SK-N-SH treated with all-trans-retinoic acid at 6 μM for 48 hours (cell line): ENCODE measurements at regions not wholly inside any gene's neighbourhood (a gene's known extent, or its start where the extent isn't known, plus 50 kb on each side); places are given as distances from the start of the nearest gene placed in this dataset.
"Not testable (repeated sequence)": the region's sequence is repeated elsewhere in the genome, so short reads cannot be mapped to it uniquely, and the experiment has no call there.

Experiments
- ATAC-seq: fragments of 200-7000 bp; cut with Tn5 transposase; 3 replicates; pipeline ENCODE4 v1.9.1; 2020; ENCODE audit warnings: mild to moderate bottlenecking, moderate library complexity
- ARNTL ChIP-seq: fragments of 450-650 bp; formaldehyde crosslinking; IDR thresholded peaks from 2 replicates; pipeline ENCODE4 v1.5.0; 2020; ENCODE audit warnings: low read depth, mild to moderate bottlenecking, moderate library complexity, borderline replicate concordance
- BACH2 ChIP-seq: fragments of 250-450 bp; sonication (Bioruptor Pico); IDR thresholded peaks from 2 replicates; pipeline ENCODE4 v1.9.0; 2021; ENCODE audit warnings: mild to moderate bottlenecking, borderline replicate concordance
- CSDC2 ChIP-seq: fragments of 250-450 bp; sonication (Bioruptor Pico); IDR thresholded peaks from 2 replicates; pipeline ENCODE4 v1.5.0; 2020; ENCODE audit warnings: mild to moderate bottlenecking, moderate library complexity
- ESRRG ChIP-seq: fragments of 250-450 bp; sonication (Bioruptor Pico); IDR thresholded peaks from 2 replicates; pipeline ENCODE4 v1.6.1; 2021; ENCODE audit warnings: mild to moderate bottlenecking
- ISL1 ChIP-seq: fragments of 250-450 bp; sonication (Bioruptor Pico); IDR thresholded peaks from 2 replicates; pipeline ENCODE4 v2.1.2; 2022; ENCODE audit warnings: mild to moderate bottlenecking, moderate library complexity
- OSR1 ChIP-seq: fragments of 250-450 bp; sonication (Bioruptor Pico); IDR thresholded peaks from 2 replicates; pipeline ENCODE4 v1.8.0; 2022; ENCODE audit warnings: moderate library complexity, mild to moderate bottlenecking, inconsistent platforms
- SNAI2 ChIP-seq: fragments of 250-450 bp; sonication (Bioruptor Pico); IDR thresholded peaks from 2 replicates; pipeline ENCODE4 v1.5.0; 2020; ENCODE audit warnings: mild to moderate bottlenecking, moderate library complexity
- TCF4 ChIP-seq: fragments of 250-450 bp; sonication (Bioruptor Pico); IDR thresholded peaks from 2 replicates; pipeline ENCODE4 v1.8.0; 2021; ENCODE audit warnings: mild to moderate bottlenecking, moderate library complexity, borderline replicate concordance
- TOX ChIP-seq: fragments of 250-450 bp; sonication (Bioruptor Pico); IDR thresholded peaks from 2 replicates; pipeline ENCODE4 v1.8.0; 2021; ENCODE audit warnings: mild to moderate bottlenecking, moderate library complexity, borderline replicate concordance
- ZC3H10 ChIP-seq: fragments of 250-450 bp; sonication (Bioruptor Pico); IDR thresholded peaks from 2 replicates; pipeline ENCODE4 v1.5.1; 2021; ENCODE audit warnings: mild to moderate bottlenecking, moderate library complexity
- ZFP3 ChIP-seq: fragments of 250-450 bp; sonication (Bioruptor Pico); IDR thresholded peaks from 2 replicates; pipeline ENCODE4 v1.5.0; 2020; ENCODE audit warnings: mild to moderate bottlenecking, moderate library complexity
- ZNF565 ChIP-seq: fragments of 450-650 bp; formaldehyde crosslinking; conservative IDR thresholded peaks from 2 replicates; pipeline ENCODE4 v1.5.0; 2020; ENCODE audit warnings: low read depth, mild to moderate bottlenecking, moderate library complexity
- ZNF70 ChIP-seq: fragments of 450-650 bp; formaldehyde crosslinking; IDR thresholded peaks from 2 replicates; pipeline ENCODE4 v1.5.0; 2020; ENCODE audit warnings: mild to moderate bottlenecking, moderate library complexity
- TF ChIP-seq, protein P1 (sequence below): fragments of 250-450 bp; sonication (Bioruptor Pico); IDR thresholded peaks from 2 replicates; pipeline ENCODE4 v1.5.0; 2020; ENCODE audit warnings: mild to moderate bottlenecking, moderate library complexity
- TF ChIP-seq, protein P2 (sequence below): fragments of 250-450 bp; sonication (Bioruptor Pico); IDR thresholded peaks from 2 replicates; pipeline ENCODE4 v1.5.1; 2021; ENCODE audit warnings: mild to moderate bottlenecking, moderate library complexity
- TF ChIP-seq, protein P3 (sequence below): fragments of 250-450 bp; sonication (Bioruptor Pico); IDR thresholded peaks from 2 replicates; pipeline ENCODE4 v1.8.0; 2021; ENCODE audit warnings: low read depth, mild to moderate bottlenecking, moderate library complexity, borderline replicate concordance
- TF ChIP-seq, protein P4 (sequence below): fragments of 250-450 bp; sonication (Bioruptor Pico); IDR thresholded peaks from 2 replicates; pipeline ENCODE4 v1.8.0; 2020; ENCODE audit warnings: mild to moderate bottlenecking, moderate library complexity, borderline replicate concordance
- TF ChIP-seq, protein P5 (sequence below): fragments of 250-450 bp; sonication (Bioruptor Pico); IDR thresholded peaks from 2 replicates; pipeline ENCODE4 v1.5.1; 2020; ENCODE audit warnings: low read depth, mild to moderate bottlenecking, moderate library complexity

DNA sequence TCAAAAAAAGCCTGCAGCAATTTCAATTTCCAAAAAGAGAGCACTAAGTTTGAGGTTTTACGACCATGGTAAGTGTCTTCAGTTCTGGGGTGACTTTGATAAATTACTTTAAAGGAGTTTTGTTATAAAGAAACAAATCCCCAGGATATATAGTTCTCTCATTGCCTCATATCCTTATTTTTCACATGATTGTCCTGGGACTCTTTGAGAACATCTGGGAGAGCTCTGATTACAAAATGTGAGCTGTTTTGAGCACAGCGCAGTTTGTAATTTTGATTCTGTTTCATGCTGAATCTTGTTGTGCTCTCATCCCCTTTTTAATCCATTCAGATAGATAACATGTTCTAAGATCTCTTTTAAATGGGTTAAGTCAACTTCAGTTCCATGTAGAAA is 67.7 kb upstream of the DCN start (continued):
- TF ChIP-seq, protein P1, sequence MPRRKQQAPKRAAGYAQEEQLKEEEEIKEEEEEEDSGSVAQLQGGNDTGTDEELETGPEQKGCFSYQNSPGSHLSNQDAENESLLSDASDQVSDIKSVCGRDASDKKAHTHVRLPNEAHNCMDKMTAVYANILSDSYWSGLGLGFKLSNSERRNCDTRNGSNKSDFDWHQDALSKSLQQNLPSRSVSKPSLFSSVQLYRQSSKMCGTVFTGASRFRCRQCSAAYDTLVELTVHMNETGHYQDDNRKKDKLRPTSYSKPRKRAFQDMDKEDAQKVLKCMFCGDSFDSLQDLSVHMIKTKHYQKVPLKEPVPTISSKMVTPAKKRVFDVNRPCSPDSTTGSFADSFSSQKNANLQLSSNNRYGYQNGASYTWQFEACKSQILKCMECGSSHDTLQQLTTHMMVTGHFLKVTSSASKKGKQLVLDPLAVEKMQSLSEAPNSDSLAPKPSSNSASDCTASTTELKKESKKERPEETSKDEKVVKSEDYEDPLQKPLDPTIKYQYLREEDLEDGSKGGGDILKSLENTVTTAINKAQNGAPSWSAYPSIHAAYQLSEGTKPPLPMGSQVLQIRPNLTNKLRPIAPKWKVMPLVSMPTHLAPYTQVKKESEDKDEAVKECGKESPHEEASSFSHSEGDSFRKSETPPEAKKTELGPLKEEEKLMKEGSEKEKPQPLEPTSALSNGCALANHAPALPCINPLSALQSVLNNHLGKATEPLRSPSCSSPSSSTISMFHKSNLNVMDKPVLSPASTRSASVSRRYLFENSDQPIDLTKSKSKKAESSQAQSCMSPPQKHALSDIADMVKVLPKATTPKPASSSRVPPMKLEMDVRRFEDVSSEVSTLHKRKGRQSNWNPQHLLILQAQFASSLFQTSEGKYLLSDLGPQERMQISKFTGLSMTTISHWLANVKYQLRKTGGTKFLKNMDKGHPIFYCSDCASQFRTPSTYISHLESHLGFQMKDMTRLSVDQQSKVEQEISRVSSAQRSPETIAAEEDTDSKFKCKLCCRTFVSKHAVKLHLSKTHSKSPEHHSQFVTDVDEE: no peak
- TF ChIP-seq ISL1 (CRISPR knock-in tag) (no peak), ZNF565 (CRISPR knock-in tag) (no peak), TCF4 (CRISPR knock-in tag) (no peak)

DNA sequence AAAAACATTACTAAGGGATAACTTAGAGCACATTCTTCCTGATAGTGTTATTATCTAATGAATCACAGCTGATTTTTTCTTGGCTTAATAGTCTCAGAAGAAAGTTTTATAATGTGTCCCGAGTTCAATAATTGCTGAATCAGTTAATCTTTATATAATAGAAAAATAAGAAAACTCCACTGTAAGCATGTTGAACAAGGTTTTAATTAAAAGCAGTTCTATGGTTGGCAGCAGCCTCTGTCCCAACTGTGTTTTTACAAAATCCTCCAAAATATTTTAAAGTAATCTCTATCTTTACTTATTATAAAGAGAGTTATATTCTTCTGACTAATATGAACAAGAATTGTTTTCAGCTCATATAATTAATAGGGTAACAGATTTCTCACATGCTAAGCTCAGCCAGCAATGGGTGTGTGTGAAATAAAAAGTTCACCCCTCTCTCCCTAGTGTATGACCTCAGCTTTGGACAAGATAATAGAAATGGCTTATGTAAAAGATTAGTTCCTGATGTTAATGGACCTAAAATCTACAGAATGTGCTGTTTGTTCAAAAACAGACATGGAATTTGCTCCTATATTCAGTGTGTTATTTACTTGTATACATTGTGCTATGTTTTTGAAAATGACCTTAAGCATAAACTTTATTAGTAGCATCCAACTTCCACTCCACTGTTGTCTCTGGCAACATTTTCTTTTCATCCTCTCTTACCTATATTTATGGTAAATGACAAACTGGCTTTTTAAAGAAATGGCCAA is 67.1 kb upstream of the DCN start:
- TF ChIP-seq ARNTL (CRISPR knock-in tag) (no peak), BACH2 (CRISPR knock-in tag) (no peak), OSR1 (CRISPR knock-in tag) (no peak), SNAI2 (CRISPR knock-in tag) (no peak), ZNF565 (CRISPR knock-in tag) (no peak), ZC3H10 (CRISPR knock-in tag) (no peak), ISL1 (CRISPR knock-in tag) (no peak), ESRRG (CRISPR knock-in tag) (no peak), TOX (CRISPR knock-in tag) (no peak), TCF4 (CRISPR knock-in tag) (no peak), ZNF70 (CRISPR knock-in tag) (no peak), ZFP3 (CRISPR knock-in tag) (no peak)
- TF ChIP-seq, protein P2, sequence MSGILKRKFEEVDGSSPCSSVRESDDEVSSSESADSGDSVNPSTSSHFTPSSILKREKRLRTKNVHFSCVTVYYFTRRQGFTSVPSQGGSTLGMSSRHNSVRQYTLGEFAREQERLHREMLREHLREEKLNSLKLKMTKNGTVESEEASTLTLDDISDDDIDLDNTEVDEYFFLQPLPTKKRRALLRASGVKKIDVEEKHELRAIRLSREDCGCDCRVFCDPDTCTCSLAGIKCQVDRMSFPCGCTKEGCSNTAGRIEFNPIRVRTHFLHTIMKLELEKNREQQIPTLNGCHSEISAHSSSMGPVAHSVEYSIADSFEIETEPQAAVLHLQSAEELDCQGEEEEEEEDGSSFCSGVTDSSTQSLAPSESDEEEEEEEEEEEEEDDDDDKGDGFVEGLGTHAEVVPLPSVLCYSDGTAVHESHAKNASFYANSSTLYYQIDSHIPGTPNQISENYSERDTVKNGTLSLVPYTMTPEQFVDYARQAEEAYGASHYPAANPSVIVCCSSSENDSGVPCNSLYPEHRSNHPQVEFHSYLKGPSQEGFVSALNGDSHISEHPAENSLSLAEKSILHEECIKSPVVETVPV (CRISPR knock-in tag): no peak

DNA sequence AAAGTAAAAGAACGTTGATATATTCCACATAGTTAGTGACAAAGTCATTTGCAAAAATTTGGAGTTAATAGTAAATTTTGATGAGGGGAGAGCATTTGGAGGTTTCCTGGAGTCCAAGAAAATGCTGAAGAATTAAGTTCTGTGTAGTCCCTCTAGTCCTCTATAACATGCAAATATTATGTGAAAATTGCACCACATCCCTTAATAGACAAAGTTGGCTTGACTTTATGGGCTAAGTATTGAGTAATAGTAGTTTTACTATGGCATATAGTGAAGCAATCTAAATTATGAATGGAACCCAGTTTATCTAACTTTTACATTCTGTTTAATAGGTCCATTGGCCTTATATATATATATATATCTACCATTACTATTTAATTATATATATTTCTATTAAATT is 66.4 kb upstream of the DCN start:
- no peak for TF ChIP-seq BACH2 (CRISPR knock-in tag)
- no peak for TF ChIP-seq ZNF70 (CRISPR knock-in tag)
- TF ChIP-seq, protein P3, sequence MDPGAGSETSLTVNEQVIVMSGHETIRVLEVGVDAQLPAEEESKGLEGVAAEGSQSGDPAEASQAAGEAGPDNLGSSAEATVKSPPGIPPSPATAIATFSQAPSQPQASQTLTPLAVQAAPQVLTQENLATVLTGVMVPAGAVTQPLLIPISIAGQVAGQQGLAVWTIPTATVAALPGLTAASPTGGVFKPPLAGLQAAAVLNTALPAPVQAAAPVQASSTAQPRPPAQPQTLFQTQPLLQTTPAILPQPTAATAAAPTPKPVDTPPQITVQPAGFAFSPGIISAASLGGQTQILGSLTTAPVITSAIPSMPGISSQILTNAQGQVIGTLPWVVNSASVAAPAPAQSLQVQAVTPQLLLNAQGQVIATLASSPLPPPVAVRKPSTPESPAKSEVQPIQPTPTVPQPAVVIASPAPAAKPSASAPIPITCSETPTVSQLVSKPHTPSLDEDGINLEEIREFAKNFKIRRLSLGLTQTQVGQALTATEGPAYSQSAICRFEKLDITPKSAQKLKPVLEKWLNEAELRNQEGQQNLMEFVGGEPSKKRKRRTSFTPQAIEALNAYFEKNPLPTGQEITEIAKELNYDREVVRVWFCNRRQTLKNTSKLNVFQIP (CRISPR knock-in tag): no peak
- no peak for TF ChIP-seq ESRRG (CRISPR knock-in tag)
- TF ChIP-seq, protein P4, sequence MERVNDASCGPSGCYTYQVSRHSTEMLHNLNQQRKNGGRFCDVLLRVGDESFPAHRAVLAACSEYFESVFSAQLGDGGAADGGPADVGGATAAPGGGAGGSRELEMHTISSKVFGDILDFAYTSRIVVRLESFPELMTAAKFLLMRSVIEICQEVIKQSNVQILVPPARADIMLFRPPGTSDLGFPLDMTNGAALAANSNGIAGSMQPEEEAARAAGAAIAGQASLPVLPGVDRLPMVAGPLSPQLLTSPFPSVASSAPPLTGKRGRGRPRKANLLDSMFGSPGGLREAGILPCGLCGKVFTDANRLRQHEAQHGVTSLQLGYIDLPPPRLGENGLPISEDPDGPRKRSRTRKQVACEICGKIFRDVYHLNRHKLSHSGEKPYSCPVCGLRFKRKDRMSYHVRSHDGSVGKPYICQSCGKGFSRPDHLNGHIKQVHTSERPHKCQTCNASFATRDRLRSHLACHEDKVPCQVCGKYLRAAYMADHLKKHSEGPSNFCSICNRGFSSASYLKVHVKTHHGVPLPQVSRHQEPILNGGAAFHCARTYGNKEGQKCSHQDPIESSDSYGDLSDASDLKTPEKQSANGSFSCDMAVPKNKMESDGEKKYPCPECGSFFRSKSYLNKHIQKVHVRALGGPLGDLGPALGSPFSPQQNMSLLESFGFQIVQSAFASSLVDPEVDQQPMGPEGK (CRISPR knock-in tag): no peak
- TF ChIP-seq, protein P5, sequence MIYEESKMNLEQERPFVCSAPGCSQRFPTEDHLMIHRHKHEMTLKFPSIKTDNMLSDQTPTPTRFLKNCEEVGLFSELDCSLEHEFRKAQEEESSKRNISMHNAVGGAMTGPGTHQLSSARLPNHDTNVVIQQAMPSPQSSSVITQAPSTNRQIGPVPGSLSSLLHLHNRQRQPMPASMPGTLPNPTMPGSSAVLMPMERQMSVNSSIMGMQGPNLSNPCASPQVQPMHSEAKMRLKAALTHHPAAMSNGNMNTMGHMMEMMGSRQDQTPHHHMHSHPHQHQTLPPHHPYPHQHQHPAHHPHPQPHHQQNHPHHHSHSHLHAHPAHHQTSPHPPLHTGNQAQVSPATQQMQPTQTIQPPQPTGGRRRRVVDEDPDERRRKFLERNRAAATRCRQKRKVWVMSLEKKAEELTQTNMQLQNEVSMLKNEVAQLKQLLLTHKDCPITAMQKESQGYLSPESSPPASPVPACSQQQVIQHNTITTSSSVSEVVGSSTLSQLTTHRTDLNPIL (CRISPR knock-in tag): no peak
- TF ChIP-seq TCF4 (CRISPR knock-in tag): no peak
- TF ChIP-seq SNAI2 (CRISPR knock-in tag): no peak
- TF ChIP-seq ZNF565 (CRISPR knock-in tag): no peak
- TF ChIP-seq, protein P1: no peak
- no peak for TF ChIP-seq CSDC2
- no peak for ATAC-seq

More for the DNA sequence above, 67.1 kb upstream of the DCN start:
- ATAC-seq: no peak

DNA sequence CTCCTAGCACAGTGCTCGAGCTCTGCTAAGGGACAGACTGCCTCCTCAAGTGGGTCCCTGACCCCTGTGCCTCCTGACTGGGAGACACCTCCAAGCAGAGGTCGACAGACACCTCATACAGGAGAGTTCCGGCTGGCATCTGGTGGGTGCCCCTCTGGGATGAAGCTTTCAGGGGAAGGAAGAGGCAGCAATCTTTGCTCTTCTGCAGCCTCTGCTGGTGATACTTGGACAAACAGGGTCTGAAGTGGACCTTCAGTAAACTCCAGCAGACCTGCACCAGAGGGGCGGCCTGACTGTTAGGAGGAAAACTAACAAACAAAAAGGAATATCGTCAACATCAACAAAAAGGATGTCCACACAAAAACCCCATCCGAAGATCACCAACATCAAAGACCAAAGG is 60.6 kb upstream of the DCN start:
- ATAC-seq: not testable (repeated sequence)
